GM18505 (cell line): ENCODE measurements at regions not wholly inside any gene's neighbourhood (a gene's known extent, or its start where the extent isn't known, plus 50 kb on each side); places are given as distances from the start of the nearest gene placed in this dataset.

Experiments
- ATAC-seq: cut with Tn5 transposase; IDR thresholded peaks from one replicate; pipeline ENCODE4 v1.9.1; 2021; ENCODE audit not compliant: unreplicated experiment
- POLR2A ChIP-seq: IDR thresholded peaks from 4 replicates; pipeline ENCODE4 v1.6.1; 2011; ENCODE audit warnings: borderline replicate concordance; ENCODE audit not compliant: insufficient read depth, insufficient read length; ENCODE audit errors: extremely low read depth

GRCh38 chr2:198465970-198466369 is 661.6 kb downstream of the PLCL1 start:
- ATAC-seq: no peak
- no peak for TF ChIP-seq POLR2A

GRCh38 chr2:198456418-198456817 is 652.0 kb downstream of the PLCL1 start:
- no peak for TF ChIP-seq POLR2A
- ATAC-seq: no peak

GRCh38 chr2:198453866-198454265 is 649.5 kb downstream of the PLCL1 start:
- no peak for ATAC-seq
- TF ChIP-seq POLR2A: no peak

GRCh38 chr2:198452327-198452726 is 647.9 kb downstream of the PLCL1 start:
- TF ChIP-seq POLR2A: no peak
- peak; percentile 62 for ATAC-seq

- no peak for ATAC-seq
- TF ChIP-seq POLR2A: no peak
These were observed 644.4 kb downstream of the PLCL1 start for GRCh38 chr2:198448789-198449188.

GRCh38 chr2:198444800-198445287 is 640.5 kb downstream of the PLCL1 start:
- ATAC-seq: no peak
- TF ChIP-seq POLR2A: no peak

- no peak for ATAC-seq
- TF ChIP-seq POLR2A: no peak
These were observed 637.5 kb downstream of the PLCL1 start for GRCh38 chr2:198441901-198442300.

GRCh38 chr2:198441246-198441645 is 636.9 kb downstream of the PLCL1 start:
- no peak for ATAC-seq
- no peak for TF ChIP-seq POLR2A

- no peak for ATAC-seq
- no peak for TF ChIP-seq POLR2A
These were observed 636.4 kb downstream of the PLCL1 start for GRCh38 chr2:198440833-198441232.

- ATAC-seq: no peak
- TF ChIP-seq POLR2A: no peak
These were observed 633.9 kb downstream of the PLCL1 start for GRCh38 chr2:198438331-198438730.

GRCh38 chr2:198424112-198424511 is 619.7 kb downstream of the PLCL1 start:
- TF ChIP-seq POLR2A: no peak
- ATAC-seq: no peak

- ATAC-seq: no peak
- TF ChIP-seq POLR2A: no peak
These were observed 613.4 kb downstream of the PLCL1 start for GRCh38 chr2:198417836-198418235.

- no peak for ATAC-seq
- TF ChIP-seq POLR2A: no peak
These were observed 610.6 kb downstream of the PLCL1 start for GRCh38 chr2:198414976-198415375.

- ATAC-seq: no peak
These were observed 607.5 kb downstream of the PLCL1 start for GRCh38 chr2:198411936-198412335.

GRCh38 chr2:198408171-198408570 is 603.8 kb downstream of the PLCL1 start:
- no peak for TF ChIP-seq POLR2A
- ATAC-seq: no peak

More at GRCh38 chr2:198411936-198412335, 607.5 kb downstream of the PLCL1 start:
- no peak for TF ChIP-seq POLR2A
